Heart left ventricle (tissue), 16 donors: ENCODE measurements at regions not wholly inside any gene's neighbourhood (a gene's known extent, or its start where the extent isn't known, plus 50 kb on each side); places are given as distances from the start of the nearest gene placed in this dataset.

ENCODE experiments used
- ATAC-seq, 4 donors: fragments of 200-7000 bp; cut with Tn5 transposase; one replicate each; pipeline ENCODE4 v1.9.1; 2020 to 2022; ENCODE audit warnings: moderate library complexity in 4 of 4, mild to moderate bottlenecking in 3 of 4, moderate number of reproducible peaks in 1 of 4
- DNase-seq, 5 donors: peaks; one replicate each; pipeline ENCODE4 v3.0.0-alpha.2; 2020
- H3K27ac ChIP-seq, 12 donors: fragments of 200-600 bp; sonication (generic) in 4 of 12; one replicate each; pipeline versions ENCODE4 v1.5.0 to v1.8.0; 2016 to 2022; ENCODE audit warnings: mild to moderate bottlenecking in 2 of 12
- H3K27me3 ChIP-seq, 9 donors: fragments of 200-600 bp; sonication (generic) in 2 of 9; one replicate each; pipeline versions ENCODE4 v1.5.1 to v1.8.0; 2016 to 2022; ENCODE audit warnings: mild to moderate bottlenecking in 3 of 9
- H3K36me3 ChIP-seq, 9 donors: fragments of 200-600 bp; sonication (generic) in 2 of 9; one replicate each; pipeline versions ENCODE4 v1.5.0 to v1.8.0; 2018 to 2022; ENCODE audit warnings: mild to moderate bottlenecking in 2 of 9
- H3K4me1 ChIP-seq, 12 donors: fragments of 200-600 bp; sonication (generic) in 4 of 12; one replicate each; pipeline versions ENCODE4 v1.5.0 to v1.8.0; 2016 to 2022; ENCODE audit warnings: mild to moderate bottlenecking in 3 of 12
- H3K4me3 ChIP-seq, 12 donors: fragments of 200-600 bp; sonication (generic) in 4 of 12; one replicate each; pipeline versions ENCODE4 v1.5.0 to v1.8.0; 2017 to 2022; ENCODE audit warnings: mild to moderate bottlenecking in 9 of 12, moderate library complexity in 4 of 12
- H3K9me3 ChIP-seq, 12 donors: fragments of 200-600 bp; sonication (generic) in 4 of 12; one replicate each; pipeline versions ENCODE4 v1.5.0 to v1.8.0; 2016 to 2022; ENCODE audit warnings: mild to moderate bottlenecking in 1 of 12
- CTCF ChIP-seq, 12 donors: fragments of 200-600 bp; sonication (generic) in 4 of 12; IDR thresholded peaks; one replicate each; pipeline versions ENCODE4 v1.5.0 to v1.8.0; 2018 to 2022; ENCODE audit warnings: antibody characterized with exemption in 12 of 12, mild to moderate bottlenecking in 5 of 12
- POLR2A ChIP-seq, 2 donors: fragments of 450-650 bp; IDR thresholded peaks; one replicate each; pipeline ENCODE4 v1.6.1; 2017; ENCODE audit warnings: antibody characterized with exemption in 2 of 2, mild to moderate bottlenecking in 2 of 2, moderate library complexity in 2 of 2
- WGBS, 4 donors: extraction: QIAGEN DNeasy Blood & Tissue Kit in 2 of 4; methylation state at CpG; one replicate each; pipeline versions ENCODE4 v1.1.5 to v1.1.7; 2013 to 2018; 5-methylcytosine and 5-hydroxymethylcytosine counted together
- intact Hi-C, 10 donors: fragments of 100-400 bp; cut with DNase I; formaldehyde crosslinking; loops; one replicate each; pipeline versions ENCODE4 v1.11.1 to v1.14.2; 2022
- donor health status: ischemic (EF 13 %, LVEDD 7.1; RV severe dilation, severe dysfunction).
- donor health status: healthy with polysubstance abuse.
- donor health status: DM: no; HTN: yes; CAD: no.
- donor health status: DM: no; HTN: no; CAD: no.
- donor health status: ischemic (EF 25% LVEDD 6.9; RV normal size, moderate dysfunction).
- donor health status: ischemic (EF 25% LVEDD 5.7; RV mildly dilated, moderate dysfunction).
- donor health status: healthy.
- donor health status: DM: yes; HTN: yes; CAD: no.
- donor health status: ischemic (EF 35%, LVEDD 5.7; RV mildly dilated, moderate dysfunction).
- donor health status: nonischemic (EF 11% LVEDD 7.7; RV severe dilation, severe dysfunction).
- donor health status: DM: yes; HTN: yes; CAD: no.
- donor health status: PGD.
- donor health status: ischemic (EF 29% LVEDD 5.4; RV normal size, mild dysfunction).
- donor health status: nonischemic (EF 23%, LVEDD 6.1; RV moderate dilation, normal function).

- ATAC-seq (peak in 1 of 4 donors; percentile 49), DNase-seq (no peak)
- Histone ChIP-seq H3K4me3 (no peak overlapping the region), H3K36me3 (no peaks in the 10 kb centered on the region), H3K9me3 (no peaks in the 10 kb centered on the region), H3K27me3 (no peaks in the 10 kb centered on the region), H3K4me1 (peaks cover 0 to 12% (median 0%) of the 10 kb centered on the region in 12 donors), H3K27ac (peak overlapping the region in 2 of 12 donors; percentile 1 to 10)
- 61 to 72% (median 62%) methylated on average over 7 of the region's 7 CpGs for WGBS, 4 donors
- TF ChIP-seq POLR2A (IDR thresholded peaks at IDR 0.05) (no peak), CTCF (IDR thresholded peaks at IDR 0.05) (no peak)
- intact Hi-C loops, result loop anchor here in 1 of 10 donors (5.0 kb wide), 1 partner anchor 73 kb away; no protein-coding TSS in a partner anchor
Measured at GRCh38 chr2:53173698-53174455, 593.7 kb upstream of the CHAC2 start.

- intact Hi-C loops, result loop anchor here in 1 of 10 donors (5.0 kb wide), 1 partner anchor 74 kb away; no protein-coding TSS in a partner anchor
- H3K9me3 ChIP-seq, result no peaks in the 10 kb centered on the region
- H3K4me1 ChIP-seq, result peaks cover 0 to 12% (median 0%) of the 10 kb centered on the region in 12 donors
- TF ChIP-seq POLR2A (IDR thresholded peaks at IDR 0.05), result no peak
- no peak for TF ChIP-seq CTCF (IDR thresholded peaks at IDR 0.05)
- no peak overlapping the region for H3K4me3 ChIP-seq
- WGBS, 4 donors, result 44 to 64% (median 53%) methylated on average over 1 of the region's 1 CpG
- no peaks in the 10 kb centered on the region for H3K36me3 ChIP-seq
- no peaks in the 10 kb centered on the region for H3K27me3 ChIP-seq
- H3K27ac ChIP-seq, result peak overlapping the region in 1 of 12 donors; percentile 1
- DNase-seq (no peak), ATAC-seq (peak in 2 of 4 donors; percentile 40)
Measured at GRCh38 chr2:53173091-53173490, 594.5 kb upstream of the CHAC2 start.

GRCh38 chr2:53170466-53170865 is 597.1 kb upstream of the CHAC2 start:
- H3K27me3 ChIP-seq, result no peaks in the 10 kb centered on the region
- TF ChIP-seq POLR2A (IDR thresholded peaks at IDR 0.05) (no peak), CTCF (IDR thresholded peaks at IDR 0.05) (no peak)
- no peaks in the 10 kb centered on the region for H3K36me3 ChIP-seq
- intact Hi-C loops, result loop anchor here in 1 of 10 donors (5.0 kb wide), 1 partner anchor 77 kb away; no protein-coding TSS in a partner anchor
- ATAC-seq, result peak in 3 of 4 donors; percentile 13 to 72 (median 32)
- WGBS, 4 donors, result 53 to 72% (median 67%) methylated on average over 2 of the region's 2 CpGs
- peaks cover 0 to 12% (median 0%) of the 10 kb centered on the region in 12 donors for H3K4me1 ChIP-seq
- DNase-seq, result no peak
- peak overlapping the region in 1 of 12 donors; percentile 32 for H3K27ac ChIP-seq
- H3K9me3 ChIP-seq, result no peaks in the 10 kb centered on the region
- H3K4me3 ChIP-seq, result no peak overlapping the region

- intact Hi-C loops, result no loop called here
Measured at GRCh38 chr2:53167227-53167626, 600.4 kb upstream of the CHAC2 start.

More at GRCh38 chr2:53167227-53167626, 600.4 kb upstream of the CHAC2 start:
- ATAC-seq (no peak), DNase-seq (no peak)
- WGBS, 4 donors, result 82 to 87% (median 86%) methylated on average over 4 of the region's 4 CpGs
- peaks cover 0 to 8% (median 0%) of the 10 kb centered on the region in 12 donors for H3K4me1 ChIP-seq
- no peak for TF ChIP-seq CTCF (IDR thresholded peaks at IDR 0.05)
- TF ChIP-seq POLR2A (IDR thresholded peaks at IDR 0.05), result no peak
- no peaks in the 10 kb centered on the region for H3K27me3 ChIP-seq
- H3K4me3 ChIP-seq, result no peak overlapping the region
- peaks cover 0 to 8% (median 0%) of the 10 kb centered on the region in 12 donors for H3K9me3 ChIP-seq
- no peaks in the 10 kb centered on the region for H3K36me3 ChIP-seq
- H3K27ac ChIP-seq, result no peak overlapping the region
